ENCODE measurements at regions not wholly inside any gene's neighbourhood (a gene's known extent, or its start where the extent isn't known, plus 50 kb on each side); places are given as distances from the start of the nearest gene placed in this dataset.

DNA sequence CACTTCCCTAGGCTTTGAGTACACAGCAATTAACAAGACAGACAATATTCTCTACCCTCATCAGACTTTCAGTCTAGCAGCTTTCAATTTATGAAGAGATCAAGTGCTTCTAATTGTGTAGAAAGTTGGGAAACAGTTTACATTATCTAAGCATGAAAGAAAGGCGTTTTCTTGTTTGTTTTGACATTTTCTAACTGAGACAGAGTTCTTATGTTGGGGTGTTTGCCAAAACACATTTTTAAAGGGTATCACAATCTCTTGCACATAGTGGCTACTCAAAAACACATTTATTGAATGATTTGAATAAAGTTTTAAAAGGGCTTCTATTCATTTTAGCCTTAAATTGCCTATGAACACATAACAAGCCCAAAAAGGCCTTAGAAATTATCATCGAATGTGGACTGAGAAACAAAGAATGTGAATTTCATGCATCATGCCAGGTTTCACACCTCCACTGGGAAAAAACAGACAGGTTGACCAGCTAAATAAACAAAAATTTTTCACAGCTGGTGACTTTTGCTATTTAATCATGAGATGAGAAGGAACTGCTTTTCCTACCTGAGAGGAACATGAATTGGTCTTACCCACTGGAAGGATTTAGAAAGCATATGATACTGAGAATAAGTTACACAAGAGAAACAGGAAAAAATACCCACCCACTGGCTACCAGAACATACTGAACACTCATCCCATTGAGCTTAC lies 394.5 kb upstream of the PKN2 start:
- H3K4me2 ChIP-seq (replicated peaks; ENCODE audit: extremely low read depth, low read length, poor library complexity, severe bottlenecking), result no peak overlapping the region
- Mint-ChIP-seq H3K27ac (no peak overlapping the region), H3K4me1 (no peaks in the 10 kb centered on the region), H3K36me3 (no peaks in the 10 kb centered on the region), H3K4me3 (no peak overlapping the region), H3K9me3 (peaks cover 0 to 3% (median 0%) of the 10 kb centered on the region in 7 donors), H3K27me3 (ENCODE audit: low read depth in 3 of 3) (peaks cover 0 to 1% (median 0%) of the 10 kb centered on the region in 3 donors)
- no peak overlapping the region for H3K27ac ChIP-seq (ENCODE audit: low read depth in 1 of 2, low read length in 2 of 2)
- H3K4me3 ChIP-seq (replicated peaks in 1 of 3; ENCODE audit: low read depth in 2 of 3, low read length in 3 of 3), result no peak overlapping the region
- H3K27me3 ChIP-seq (ENCODE audit: control insufficient read depth in 2 of 2, insufficient read depth in 2 of 2, low read length in 2 of 2), result no peaks in the 10 kb centered on the region
- no peak for DNase-seq
- no peaks in the 10 kb centered on the region for H3K79me2 ChIP-seq (ENCODE audit: insufficient read depth, low read length)
- no CpG with 5 or more reads among the region's 2 CpGs for WGBS (ENCODE audit: insufficient coverage)
- no peaks in the 10 kb centered on the region for H4K20me1 ChIP-seq (ENCODE audit: insufficient read depth, low read length)
- intact Hi-C loops (cut with micrococcal nuclease), result no loop called here
- H2AFZ ChIP-seq (ENCODE audit: insufficient read depth, low read depth, low read length, poor library complexity, severe bottlenecking), result no peak overlapping the region
- no peaks in the 10 kb centered on the region for H3K4me1 ChIP-seq (ENCODE audit: control insufficient read depth in 1 of 2, insufficient read depth in 2 of 2, low read length in 2 of 2)
- H3K9ac ChIP-seq (ENCODE audit: insufficient read depth, low read length, poor library complexity, severe bottlenecking), result no peak overlapping the region
- no peaks in the 10 kb centered on the region for H3K36me3 ChIP-seq (replicated peaks in 1 of 2; ENCODE audit: control insufficient read depth in 1 of 2, insufficient read depth in 2 of 2, low read length in 2 of 2)
- H3K9me3 ChIP-seq (replicated peaks in 1 of 2; ENCODE audit: control insufficient read depth in 1 of 2, insufficient read depth in 1 of 2, low read length in 2 of 2), result no peaks in the 10 kb centered on the region
- TF ChIP-seq, protein P1, sequence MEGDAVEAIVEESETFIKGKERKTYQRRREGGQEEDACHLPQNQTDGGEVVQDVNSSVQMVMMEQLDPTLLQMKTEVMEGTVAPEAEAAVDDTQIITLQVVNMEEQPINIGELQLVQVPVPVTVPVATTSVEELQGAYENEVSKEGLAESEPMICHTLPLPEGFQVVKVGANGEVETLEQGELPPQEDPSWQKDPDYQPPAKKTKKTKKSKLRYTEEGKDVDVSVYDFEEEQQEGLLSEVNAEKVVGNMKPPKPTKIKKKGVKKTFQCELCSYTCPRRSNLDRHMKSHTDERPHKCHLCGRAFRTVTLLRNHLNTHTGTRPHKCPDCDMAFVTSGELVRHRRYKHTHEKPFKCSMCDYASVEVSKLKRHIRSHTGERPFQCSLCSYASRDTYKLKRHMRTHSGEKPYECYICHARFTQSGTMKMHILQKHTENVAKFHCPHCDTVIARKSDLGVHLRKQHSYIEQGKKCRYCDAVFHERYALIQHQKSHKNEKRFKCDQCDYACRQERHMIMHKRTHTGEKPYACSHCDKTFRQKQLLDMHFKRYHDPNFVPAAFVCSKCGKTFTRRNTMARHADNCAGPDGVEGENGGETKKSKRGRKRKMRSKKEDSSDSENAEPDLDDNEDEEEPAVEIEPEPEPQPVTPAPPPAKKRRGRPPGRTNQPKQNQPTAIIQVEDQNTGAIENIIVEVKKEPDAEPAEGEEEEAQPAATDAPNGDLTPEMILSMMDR (IDR thresholded peaks at IDR 0.05), result no peak

DNA sequence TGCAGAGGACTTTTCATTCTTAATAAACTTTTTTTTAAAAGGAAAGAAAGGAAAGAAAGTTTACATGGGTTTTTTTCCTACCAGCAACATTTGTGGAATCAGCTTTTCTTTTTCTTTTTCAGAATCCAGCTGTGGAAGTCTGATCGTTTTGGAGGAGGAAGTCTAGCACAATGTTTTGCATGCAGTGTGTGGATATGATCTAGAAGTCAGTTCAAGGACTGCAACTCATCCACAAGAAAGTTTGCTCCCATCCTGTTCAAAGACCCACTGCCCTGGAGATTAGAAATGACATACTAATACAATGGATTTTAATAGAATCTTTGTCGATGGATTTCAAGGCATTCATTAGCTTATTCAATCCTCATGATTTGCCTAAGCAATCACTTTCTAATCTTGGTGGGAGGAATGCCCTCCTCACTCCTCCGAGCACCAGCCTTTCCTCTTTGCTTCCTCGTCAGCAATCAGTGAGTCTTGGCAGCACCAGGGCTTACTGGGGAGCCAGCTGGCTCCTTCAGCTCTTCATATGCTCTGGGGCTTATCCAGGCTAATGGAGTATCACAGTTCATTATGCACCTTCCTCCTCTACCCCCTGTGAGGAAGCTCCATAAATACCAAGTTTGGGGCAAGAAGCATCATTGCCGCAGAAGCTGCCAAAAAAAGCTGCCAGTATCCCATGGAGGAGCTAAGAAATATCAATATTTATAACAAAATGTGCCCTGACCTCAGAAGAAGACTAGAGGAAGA lies 392.3 kb upstream of the PKN2 start:
- Mint-ChIP-seq H3K27me3 (ENCODE audit: low read depth in 3 of 3) (peaks cover 0 to 1% (median 0%) of the 10 kb centered on the region in 3 donors), H3K9me3 (peaks cover 0 to 4% (median 0%) of the 10 kb centered on the region in 7 donors)
- no peaks in the 10 kb centered on the region for H4K20me1 ChIP-seq (ENCODE audit: insufficient read depth, low read length)

More for the DNA sequence above, 392.3 kb upstream of the PKN2 start:
- Histone ChIP-seq H3K4me2 (replicated peaks; ENCODE audit: extremely low read depth, low read length, poor library complexity, severe bottlenecking) (no peak overlapping the region), H2AFZ (ENCODE audit: insufficient read depth, low read depth, low read length, poor library complexity, severe bottlenecking) (no peak overlapping the region), H3K27ac (ENCODE audit: low read depth in 1 of 2, low read length in 2 of 2) (no peak overlapping the region), H3K79me2 (ENCODE audit: insufficient read depth, low read length) (no peaks in the 10 kb centered on the region), H3K36me3 (replicated peaks in 1 of 2; ENCODE audit: control insufficient read depth in 1 of 2, insufficient read depth in 2 of 2, low read length in 2 of 2) (no peaks in the 10 kb centered on the region), H3K27me3 (ENCODE audit: control insufficient read depth in 2 of 2, insufficient read depth in 2 of 2, low read length in 2 of 2) (no peaks in the 10 kb centered on the region), H3K4me3 (replicated peaks in 1 of 3; ENCODE audit: low read depth in 2 of 3, low read length in 3 of 3) (no peak overlapping the region), H3K4me1 (ENCODE audit: control insufficient read depth in 1 of 2, insufficient read depth in 2 of 2, low read length in 2 of 2) (no peaks in the 10 kb centered on the region), H3K9ac (ENCODE audit: insufficient read depth, low read length, poor library complexity, severe bottlenecking) (no peak overlapping the region), H3K9me3 (replicated peaks in 1 of 2; ENCODE audit: control insufficient read depth in 1 of 2, insufficient read depth in 1 of 2, low read length in 2 of 2) (no peaks in the 10 kb centered on the region)
- Mint-ChIP-seq H3K4me1 (no peaks in the 10 kb centered on the region), H3K4me3 (no peak overlapping the region), H3K36me3 (no peaks in the 10 kb centered on the region), H3K27ac (peak overlapping the region in 1 of 7 donors; percentile 41)
- TF ChIP-seq, protein P1 (IDR thresholded peaks at IDR 0.05), result no peak
- no peak for DNase-seq
- intact Hi-C loops (cut with micrococcal nuclease), result no loop called here
- 100% methylated on average over 2 of the region's 5 CpGs for WGBS (ENCODE audit: insufficient coverage)

All from CD14-positive monocyte (primary cell).